ENCODE measurements at regions not wholly inside any gene's neighbourhood (a gene's known extent, or its start where the extent isn't known, plus 50 kb on each side); places are given as distances from the start of the nearest gene placed in this dataset.

GRCh38 chr5:45098483-45098882 is 289.7 kb downstream of the MRPS30 start:
- Histone ChIP-seq H3K27me3 (ENCODE audit: control insufficient read depth, insufficient read depth, low read length) (no peaks in the 10 kb centered on the region), H3K4me2 (ENCODE audit: extremely low read depth, insufficient read depth, low read length) (no peak overlapping the region), H3K4me1 (ENCODE audit: control insufficient read depth, extremely low read depth, insufficient read depth, low read length) (no peaks in the 10 kb centered on the region), H3K36me3 (ENCODE audit: control insufficient read depth, insufficient read depth, low read length) (no peaks in the 10 kb centered on the region), H3K27ac (ENCODE audit: insufficient read depth, low read length) (no peak overlapping the region), H3K9me3 (ENCODE audit: control insufficient read depth, insufficient read depth, low read depth, low read length) (no peaks in the 10 kb centered on the region), H3K4me3 (replicated peaks in 1 of 4; ENCODE audit: control extremely low read depth in 1 of 4, insufficient read depth in 1 of 4, low read depth in 3 of 4, low read length in 4 of 4) (no peak overlapping the region), H3K79me2 (ENCODE audit: control insufficient read depth, insufficient read depth, low read length) (no peaks in the 10 kb centered on the region), H4K20me1 (ENCODE audit: control insufficient read depth, extremely low read depth, insufficient read depth, low read length) (no peaks in the 10 kb centered on the region), H3K9ac (ENCODE audit: insufficient read depth, low read length) (no peak overlapping the region), H2AFZ (ENCODE audit: low read length) (no peak overlapping the region)
- DNase-seq (ENCODE audit: low read depth in 2 of 2): no peak
- TF ChIP-seq EZH2 (IDR thresholded peaks at IDR 0.05; ENCODE audit: low read length, missing control alignments) (no peak), CTCF (conservative IDR thresholded peaks at IDR 0.05 in 1 of 2, IDR thresholded peaks at IDR 0.05 in 1 of 2; ENCODE audit: low read depth in 1 of 2, low read length in 2 of 2) (no peak)

- no peak overlapping the region for H3K27ac ChIP-seq (ENCODE audit: insufficient read depth, low read length)
- no peak overlapping the region for H2AFZ ChIP-seq (ENCODE audit: low read length)
- H3K79me2 ChIP-seq (ENCODE audit: control insufficient read depth, insufficient read depth, low read length): no peaks in the 10 kb centered on the region
- H3K4me1 ChIP-seq (ENCODE audit: control insufficient read depth, extremely low read depth, insufficient read depth, low read length): no peaks in the 10 kb centered on the region
- no peak overlapping the region for H3K9ac ChIP-seq (ENCODE audit: insufficient read depth, low read length)
- H3K4me2 ChIP-seq (ENCODE audit: extremely low read depth, insufficient read depth, low read length): no peak overlapping the region
- H4K20me1 ChIP-seq (ENCODE audit: control insufficient read depth, extremely low read depth, insufficient read depth, low read length): no peaks in the 10 kb centered on the region
- H3K9me3 ChIP-seq (ENCODE audit: control insufficient read depth, insufficient read depth, low read depth, low read length): no peaks in the 10 kb centered on the region
- DNase-seq (ENCODE audit: low read depth in 2 of 2): no peak
- H3K27me3 ChIP-seq (ENCODE audit: control insufficient read depth, insufficient read depth, low read length): no peaks in the 10 kb centered on the region
- no peak overlapping the region for H3K4me3 ChIP-seq (replicated peaks in 1 of 4; ENCODE audit: control extremely low read depth in 1 of 4, insufficient read depth in 1 of 4, low read depth in 3 of 4, low read length in 4 of 4)
- no peaks in the 10 kb centered on the region for H3K36me3 ChIP-seq (ENCODE audit: control insufficient read depth, insufficient read depth, low read length)
- TF ChIP-seq CTCF (conservative IDR thresholded peaks at IDR 0.05 in 1 of 2, IDR thresholded peaks at IDR 0.05 in 1 of 2; ENCODE audit: low read depth in 1 of 2, low read length in 2 of 2) (no peak), EZH2 (IDR thresholded peaks at IDR 0.05; ENCODE audit: low read length, missing control alignments) (no peak)
These were observed 292.4 kb downstream of the MRPS30 start for GRCh38 chr5:45101146-45101545.

- H3K27me3 ChIP-seq (ENCODE audit: control insufficient read depth, insufficient read depth, low read length): no peaks in the 10 kb centered on the region
- no peak for DNase-seq (ENCODE audit: low read depth in 2 of 2)
- no peak overlapping the region for H3K27ac ChIP-seq (ENCODE audit: insufficient read depth, low read length)
- no peaks in the 10 kb centered on the region for H4K20me1 ChIP-seq (ENCODE audit: control insufficient read depth, extremely low read depth, insufficient read depth, low read length)
- no peak overlapping the region for H3K4me3 ChIP-seq (replicated peaks in 1 of 4; ENCODE audit: control extremely low read depth in 1 of 4, insufficient read depth in 1 of 4, low read depth in 3 of 4, low read length in 4 of 4)
- no peak overlapping the region for H3K4me2 ChIP-seq (ENCODE audit: extremely low read depth, insufficient read depth, low read length)
- H3K4me1 ChIP-seq (ENCODE audit: control insufficient read depth, extremely low read depth, insufficient read depth, low read length): no peaks in the 10 kb centered on the region
- no peak overlapping the region for H3K9ac ChIP-seq (ENCODE audit: insufficient read depth, low read length)
- TF ChIP-seq CTCF (conservative IDR thresholded peaks at IDR 0.05 in 1 of 2, IDR thresholded peaks at IDR 0.05 in 1 of 2; ENCODE audit: low read depth in 1 of 2, low read length in 2 of 2): no peak
- TF ChIP-seq EZH2 (IDR thresholded peaks at IDR 0.05; ENCODE audit: low read length, missing control alignments): no peak
- H2AFZ ChIP-seq (ENCODE audit: low read length): no peak overlapping the region
- no peaks in the 10 kb centered on the region for H3K9me3 ChIP-seq (ENCODE audit: control insufficient read depth, insufficient read depth, low read depth, low read length)
- H3K36me3 ChIP-seq (ENCODE audit: control insufficient read depth, insufficient read depth, low read length): no peaks in the 10 kb centered on the region
- no peaks in the 10 kb centered on the region for H3K79me2 ChIP-seq (ENCODE audit: control insufficient read depth, insufficient read depth, low read length)
These were observed 296.8 kb downstream of the MRPS30 start for GRCh38 chr5:45105491-45105994.
